Neural cell (in vitro differentiated cells): ENCODE measurements at regions not wholly inside any gene's neighbourhood (a gene's known extent, or its start where the extent isn't known, plus 50 kb on each side); places are given as distances from the start of the nearest gene placed in this dataset.

Experiments used
- H2AFZ ChIP-seq: fragments of 200-600, 300-800 bp; sonication (generic), shearing (Covaris generic); 2 replicates; pipeline ENCODE4 v1.6.0; 2014; ENCODE audit warnings: low read depth, mild to moderate bottlenecking, antibody characterized with exemption, low read length, moderate library complexity
- H3F3A ChIP-seq: fragments of 200-600 bp; shearing (Covaris generic); 2 replicates; pipeline ENCODE4 v1.6.1; 2016; ENCODE audit warnings: mild to moderate bottlenecking, moderate library complexity, mixed read lengths, antibody characterized with exemption, low read length; ENCODE audit not compliant: insufficient read depth, poor library complexity, severe bottlenecking
- H3K27ac ChIP-seq: fragments of 200-600, 300-800 bp; sonication (generic), shearing (Covaris generic); 2 replicates; pipeline ENCODE4 v1.5.1; 2014; ENCODE audit warnings: mild to moderate bottlenecking, low read length, moderate library complexity
- H3K27me3 ChIP-seq: fragments of 300-800, 200-600 bp; sonication (generic), shearing (Covaris generic); 2 replicates; pipeline ENCODE4 v1.6.0; 2014; ENCODE audit warnings: mild to moderate bottlenecking, low read depth, low read length, moderate library complexity; ENCODE audit not compliant: insufficient read depth
- H3K36me3 ChIP-seq: fragments of 300-800, 200-600 bp; sonication (generic), shearing (Covaris generic); 2 replicates; pipeline ENCODE4 v1.5.1; 2014; ENCODE audit warnings: mild to moderate bottlenecking, antibody characterized with exemption, low read length, moderate library complexity; ENCODE audit not compliant: insufficient read depth
- H3K4me2 ChIP-seq: fragments of 300-800, 200-600 bp; sonication (generic), shearing (Covaris generic); 2 replicates; pipeline ENCODE4 v1.6.0; 2014; ENCODE audit warnings: mild to moderate bottlenecking, low read length
- H3K4me3 ChIP-seq: fragments of 300-800, 200-600 bp; sonication (generic), shearing (Covaris generic); 2 replicates; pipeline ENCODE4 v1.5.1; 2014; ENCODE audit warnings: mild to moderate bottlenecking, low read length, moderate library complexity
- H3K79me2 ChIP-seq: fragments of 200-600 bp; shearing (Covaris generic); replicated peaks from 2 replicates; pipeline ENCODE4 v1.6.0; 2014; ENCODE audit warnings: mild to moderate bottlenecking, low read length, moderate library complexity; ENCODE audit not compliant: insufficient read depth
- H3K9ac ChIP-seq: fragments of 300-800, 200-600 bp; sonication (generic), shearing (Covaris generic); 2 replicates; pipeline ENCODE4 v1.6.1; 2016; ENCODE audit warnings: mild to moderate bottlenecking, low read length, mixed read lengths
- H3K9me2 ChIP-seq: fragments of 200-600 bp; shearing (Covaris generic); 2 replicates; pipeline ENCODE4 v1.6.1; 2016; ENCODE audit warnings: mild to moderate bottlenecking, low read length, mixed read lengths; ENCODE audit not compliant: insufficient read depth
- H3K9me3 ChIP-seq: fragments of 200-600, 300-800 bp; sonication (generic), shearing (Covaris generic); 2 replicates; pipeline ENCODE4 v1.6.1; 2016; ENCODE audit warnings: mild to moderate bottlenecking, mixed run types, low read length, moderate library complexity, mixed read lengths
- H4K20me1 ChIP-seq: fragments of 200-600 bp; shearing (Covaris generic); 2 replicates; pipeline ENCODE4 v1.6.1; 2016; ENCODE audit warnings: mild to moderate bottlenecking, mixed run types; ENCODE audit not compliant: insufficient read depth
- CTCF ChIP-seq: fragments of 450-650 bp; IDR thresholded peaks from 2 replicates; pipeline ENCODE4 v1.5.1; 2014; ENCODE audit warnings: antibody characterized with exemption, mild to moderate bottlenecking, moderate library complexity; ENCODE audit not compliant: poor library complexity, severe bottlenecking
- EP300 ChIP-seq: fragments of 450-650 bp; conservative IDR thresholded peaks from 2 replicates; pipeline ENCODE4 v1.6.1; 2014; ENCODE audit warnings: antibody characterized with exemption, mild to moderate bottlenecking, moderate library complexity; ENCODE audit not compliant: poor library complexity, severe bottlenecking
- EZH2 ChIP-seq: fragments of 200-600, 300-800 bp; shearing (Covaris generic), sonication (generic); IDR thresholded peaks from 2 replicates; pipeline ENCODE4 v1.6.1; 2014; ENCODE audit warnings: antibody characterized with exemption, low read length, borderline replicate concordance, mild to moderate bottlenecking; ENCODE audit not compliant: insufficient read depth, poor library complexity, severe bottlenecking
- MXI1 ChIP-seq: fragments of 450-650 bp; conservative IDR thresholded peaks from 2 replicates; pipeline ENCODE4 v1.6.1; 2014; ENCODE audit warnings: antibody characterized with exemption, mild to moderate bottlenecking; ENCODE audit not compliant: poor library complexity, severe bottlenecking
- POLR2AphosphoS5 ChIP-seq: IDR thresholded peaks from 2 replicates; pipeline ENCODE4 v1.6.1; 2012
- RAD21 ChIP-seq: fragments of 450-650 bp; conservative IDR thresholded peaks from 2 replicates; pipeline ENCODE4 v1.6.1; 2014; ENCODE audit warnings: antibody characterized with exemption, mild to moderate bottlenecking, moderate library complexity
- REST ChIP-seq: IDR thresholded peaks from 2 replicates; pipeline ENCODE4 v1.6.1; 2012; ENCODE audit warnings: borderline replicate concordance
- SMC3 ChIP-seq: fragments of 450-650 bp; conservative IDR thresholded peaks from 2 replicates; pipeline ENCODE4 v1.6.1; 2014; ENCODE audit warnings: antibody characterized with exemption, mild to moderate bottlenecking, moderate library complexity; ENCODE audit not compliant: poor library complexity
- TAF1 ChIP-seq: IDR thresholded peaks from 2 replicates; pipeline ENCODE4 v1.6.1; 2012; ENCODE audit warnings: low read depth

GRCh38 chr5:108672639-108673038 is 75.1 kb upstream of the FER start:
- TF ChIP-seq REST = no peak
- TF ChIP-seq RAD21 = no peak
- no peak for TF ChIP-seq MXI1
- TF ChIP-seq SMC3 = no peak
- no peak for TF ChIP-seq POLR2AphosphoS5
- no peak overlapping the region for H3K4me2 ChIP-seq
- H3F3A ChIP-seq = no peaks in the 10 kb centered on the region
- no peaks in the 10 kb centered on the region for H3K27me3 ChIP-seq
- no peak overlapping the region for H2AFZ ChIP-seq
- no peak overlapping the region for H3K27ac ChIP-seq
- no peaks in the 10 kb centered on the region for H3K9me2 ChIP-seq
- H3K36me3 ChIP-seq = no peaks in the 10 kb centered on the region
- no peak overlapping the region for H3K4me3 ChIP-seq
- H3K9me3 ChIP-seq = no peaks in the 10 kb centered on the region
- no peaks in the 10 kb centered on the region for H4K20me1 ChIP-seq
- no peak overlapping the region for H3K9ac ChIP-seq
- no peaks in the 10 kb centered on the region for H3K79me2 ChIP-seq

DNA sequence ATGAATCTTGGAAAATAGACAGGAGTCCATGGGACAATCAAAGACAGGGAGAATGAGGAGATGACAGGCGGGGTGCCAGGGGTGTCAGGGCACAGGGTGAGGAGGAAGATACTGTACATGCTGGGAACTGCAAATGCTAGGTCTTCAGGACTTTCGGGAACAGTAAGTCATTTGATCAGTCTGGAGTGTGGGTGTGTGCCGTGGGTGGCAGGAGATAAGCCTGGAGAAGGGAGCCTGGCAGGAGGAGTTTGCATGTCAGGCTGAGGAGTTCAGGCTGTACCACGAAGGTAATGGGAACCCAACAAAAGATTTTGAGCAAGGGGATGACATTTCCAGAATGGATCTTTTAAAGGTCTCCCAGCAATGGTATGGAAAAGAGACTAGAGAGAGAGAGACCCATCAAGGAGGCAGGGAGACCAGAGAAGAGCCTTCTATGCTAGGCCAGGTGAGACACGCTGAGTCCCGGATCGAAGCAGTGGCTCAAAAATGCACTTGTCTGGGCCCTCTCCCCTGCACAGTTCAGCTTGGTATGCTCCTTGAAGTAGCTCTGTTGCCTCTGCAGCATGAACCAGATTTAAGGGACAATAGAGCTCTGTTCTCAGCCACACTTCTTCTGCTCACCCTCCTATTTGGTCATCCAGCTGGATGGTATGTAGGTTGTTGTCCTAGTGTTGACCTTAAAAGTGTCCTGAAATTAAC is 77.0 kb upstream of the FER start:
- H2AFZ ChIP-seq = no peak overlapping the region
- no peaks in the 10 kb centered on the region for H3K36me3 ChIP-seq
- H3K9me2 ChIP-seq = no peaks in the 10 kb centered on the region
- no peak overlapping the region for H3K9ac ChIP-seq
- no peaks in the 10 kb centered on the region for H3K9me3 ChIP-seq
- no peaks in the 10 kb centered on the region for H4K20me1 ChIP-seq
- no peak overlapping the region for H3K4me3 ChIP-seq
- H3K4me2 ChIP-seq = no peak overlapping the region
- H3K27ac ChIP-seq = no peak overlapping the region
- TF ChIP-seq TAF1 (no peak), POLR2AphosphoS5 (no peak), MXI1 (no peak), CTCF (no peak), RAD21 (no peak), REST (no peak), SMC3 (no peak), EZH2 (no peak), EP300 (no peak)
- no peaks in the 10 kb centered on the region for H3K79me2 ChIP-seq
- H3F3A ChIP-seq = no peaks in the 10 kb centered on the region
- no peaks in the 10 kb centered on the region for H3K27me3 ChIP-seq
